Endodermal cell (in vitro differentiated cells): ENCODE measurements at regions not wholly inside any gene's neighbourhood (a gene's known extent, or its start where the extent isn't known, plus 50 kb on each side); places are given as distances from the start of the nearest gene placed in this dataset.

Source experiments
- DNase-seq: peaks from one replicate; pipeline ENCODE4 v3.0.0-alpha.2; 2017
- H3K27ac ChIP-seq: 2 replicates; pipeline ENCODE4 v1.5.1; 2013; ENCODE audit warnings: mild to moderate bottlenecking, low read depth, low read length, moderate library complexity
- H3K27me3 ChIP-seq: 2 replicates; pipeline ENCODE4 v1.6.1; 2013; ENCODE audit warnings: mild to moderate bottlenecking, low read length, moderate library complexity; ENCODE audit not compliant: insufficient read depth, control insufficient read depth, poor library complexity, severe bottlenecking
- H3K36me3 ChIP-seq: 2 replicates; pipeline ENCODE4 v1.7.0; 2013; ENCODE audit warnings: mild to moderate bottlenecking, low read length, moderate library complexity; ENCODE audit not compliant: control insufficient read depth, insufficient read depth
- H3K4me1 ChIP-seq: one replicate; pipeline ENCODE4 v1.7.0; 2013; ENCODE audit warnings: low read length; ENCODE audit not compliant: control insufficient read depth, insufficient read depth
- H3K4me3 ChIP-seq: 2 replicates; pipeline ENCODE4 v1.5.1; 2013; ENCODE audit warnings: mild to moderate bottlenecking, low read length, moderate library complexity
- H3K9ac ChIP-seq: 2 replicates; pipeline ENCODE4 v1.6.1; 2013; ENCODE audit warnings: mild to moderate bottlenecking, low read length, moderate library complexity; ENCODE audit not compliant: poor library complexity, severe bottlenecking; ENCODE audit errors: extremely low read depth
- H3K9me3 ChIP-seq: 2 replicates; pipeline ENCODE4 v1.6.1; 2013; ENCODE audit warnings: mild to moderate bottlenecking, low read length, moderate library complexity; ENCODE audit not compliant: control insufficient read depth
- H3K27ac Mint-ChIP-seq: 2 replicates; pipeline ENCODE4 v1.8.0; 2020; ENCODE audit warnings: mixed read lengths
- H3K27me3 Mint-ChIP-seq: 2 replicates; pipeline ENCODE4 v1.8.0; 2021; ENCODE audit warnings: mild to moderate bottlenecking, mixed read lengths; ENCODE audit not compliant: insufficient read depth
- H3K36me3 Mint-ChIP-seq: 2 replicates; pipeline ENCODE4 v1.8.0; 2020; ENCODE audit warnings: low read depth, mixed read lengths
- H3K4me1 Mint-ChIP-seq: 2 replicates; pipeline ENCODE4 v1.8.0; 2020; ENCODE audit warnings: mixed read lengths
- H3K4me3 Mint-ChIP-seq: 2 replicates; pipeline ENCODE4 v1.8.0; 2020; ENCODE audit warnings: mild to moderate bottlenecking, moderate library complexity, mixed read lengths
- H3K9me3 Mint-ChIP-seq: 2 replicates; pipeline ENCODE4 v1.8.0; 2020; ENCODE audit warnings: mild to moderate bottlenecking, mixed read lengths
- CTCF ChIP-seq: fragments of 200-600 bp; sonication (generic); conservative IDR thresholded peaks from 2 replicates; pipeline ENCODE4 v1.5.0; 2021; ENCODE audit warnings: antibody characterized with exemption, mild to moderate bottlenecking
- WGBS, 2 experiments: methylation state at CpG; one replicate each; pipeline versions ENCODE4 v1.1.5 to v1.1.7; 2013; ENCODE audit warnings: missing lambda C conversion rate in 2 of 2, mixed read lengths in 1 of 2; ENCODE audit not compliant: insufficient coverage in 1 of 2, insufficient read length in 1 of 2; 5-methylcytosine and 5-hydroxymethylcytosine counted together

GRCh38 chr1:96918406-96918805 lies 196.8 kb downstream of the PTBP2 start:
- no peaks in the 10 kb centered on the region for H3K4me1 Mint-ChIP-seq
- no peak overlapping the region for H3K4me3 Mint-ChIP-seq
- peaks cover 2% of the 10 kb centered on the region for H3K9me3 ChIP-seq
- H3K4me3 ChIP-seq = no peak overlapping the region
- no peak overlapping the region for H3K9ac ChIP-seq
- no CpG with 5 or more reads among the region's 1 CpG for WGBS, 2 experiments
- no peaks in the 10 kb centered on the region for H3K27me3 ChIP-seq
- no peak overlapping the region for H3K27ac ChIP-seq
- no peak for TF ChIP-seq CTCF
- no peaks in the 10 kb centered on the region for H3K36me3 ChIP-seq
- no peaks in the 10 kb centered on the region for H3K4me1 ChIP-seq
- no peak for DNase-seq
- H3K27ac Mint-ChIP-seq = no peak overlapping the region
- no peaks in the 10 kb centered on the region for H3K27me3 Mint-ChIP-seq
- peaks cover 7% of the 10 kb centered on the region for H3K9me3 Mint-ChIP-seq
- no peaks in the 10 kb centered on the region for H3K36me3 Mint-ChIP-seq

GRCh38 chr1:96922181-96922580 lies 200.6 kb downstream of the PTBP2 start:
- H3K4me3 Mint-ChIP-seq = no peak overlapping the region
- H3K36me3 ChIP-seq = no peaks in the 10 kb centered on the region
- 100% methylated on average over 1 of the region's 1 CpG; no CpG with 5 or more reads in 1 of the 2 experiments for WGBS, 2 experiments

GRCh38 chr1:96923753-96924152 lies 202.2 kb downstream of the PTBP2 start:
- Histone ChIP-seq H3K9me3 (peaks cover 16% of the 10 kb centered on the region), H3K4me3 (no peak overlapping the region), H3K27ac (no peak overlapping the region), H3K27me3 (no peaks in the 10 kb centered on the region), H3K9ac (no peak overlapping the region), H3K36me3 (no peaks in the 10 kb centered on the region), H3K4me1 (no peaks in the 10 kb centered on the region)
- peaks cover 18% of the 10 kb centered on the region for H3K9me3 Mint-ChIP-seq
- H3K4me3 Mint-ChIP-seq = no peak overlapping the region
- no peak for TF ChIP-seq CTCF
- WGBS, 2 experiments = no CpG with 5 or more reads among the region's 1 CpG
- DNase-seq = no peak
- no peaks in the 10 kb centered on the region for H3K36me3 Mint-ChIP-seq
- H3K27ac Mint-ChIP-seq = no peak overlapping the region
- no peaks in the 10 kb centered on the region for H3K27me3 Mint-ChIP-seq
- H3K4me1 Mint-ChIP-seq = no peaks in the 10 kb centered on the region

More at GRCh38 chr1:96922181-96922580, 200.6 kb downstream of the PTBP2 start:
- Mint-ChIP-seq H3K4me1 (no peaks in the 10 kb centered on the region), H3K27ac (no peak overlapping the region), H3K9me3 (peaks cover 11% of the 10 kb centered on the region), H3K27me3 (no peaks in the 10 kb centered on the region), H3K36me3 (no peaks in the 10 kb centered on the region)
- no peak overlapping the region for H3K4me3 ChIP-seq
- TF ChIP-seq CTCF = no peak
- H3K9ac ChIP-seq = no peak overlapping the region
- H3K4me1 ChIP-seq = no peaks in the 10 kb centered on the region
- no peak overlapping the region for H3K27ac ChIP-seq
- H3K27me3 ChIP-seq = no peaks in the 10 kb centered on the region
- DNase-seq = no peak
- H3K9me3 ChIP-seq = peaks cover 5% of the 10 kb centered on the region
